HCT116 (cell line): ENCODE measurements at regions not wholly inside any gene's neighbourhood (a gene's known extent, or its start where the extent isn't known, plus 50 kb on each side); places are given as distances from the start of the nearest gene placed in this dataset.
A peak's percentile ranks its signal among the peaks of the same experiment; 100 is the strongest.

Source experiments
- ATAC-seq: fragments of 200-7000 bp; cut with Tn5 transposase; 2 replicates; pipeline ENCODE4 v1.9.1; 2020; ENCODE audit warnings: mild to moderate bottlenecking, moderate library complexity
- BruUV-seq: library from RNA; stranded (reverse); fragments of 400-500 nt; replicated peaks from 2 replicates; lab custom pipeline; 2021; lab: Mats Ljungman, UMichigan
- CTCF ChIA-PET: fragments of 300-600 bp; sonication (Branson Sonifier 250); formaldehyde crosslinking; loops from one replicate; lab custom pipeline; 2021; ENCODE audit warnings: antibody characterized with exemption; lab: Charles Lee
- POLR2A ChIA-PET: fragments of 300-600, 350-600 bp; sonication (Branson Sonifier 250); formaldehyde crosslinking; loops from one replicate; lab custom pipeline; 2021; ENCODE audit warnings: antibody characterized with exemption; lab: Charles Lee
- RAD21 ChIA-PET, 2 experiments: fragments of 300-600 bp; sonication (Branson Sonifier 250); formaldehyde crosslinking; loops; one replicate each; lab custom pipeline; 2023; ENCODE audit warnings: low total read pairs in 2 of 2; ENCODE audit not compliant: uncharacterized antibody in 2 of 2, unreplicated experiment in 2 of 2, low non-redundant PET in 1 of 2; lab: Charles Lee
- DNase-seq: peaks from one replicate; pipeline ENCODE4 v3.0.0-alpha.2; 2010; ENCODE audit warnings: low read depth, low spot score
- H2AFZ ChIP-seq: fragments of 200-600 bp; shearing (Covaris generic), sonication (generic); 2 replicates; pipeline ENCODE4 v1.6.1; 2017; ENCODE audit warnings: low read depth, mixed run types, mixed read lengths, antibody characterized with exemption, low read length; ENCODE audit not compliant: poor library complexity, severe bottlenecking
- H3K27ac ChIP-seq: 2 replicates; pipeline ENCODE4 v1.5.1; 2012; ENCODE audit warnings: low read depth, low read length
- H3K27me3 ChIP-seq: fragments of 200-600 bp; sonication (generic); 2 replicates; pipeline ENCODE4 v1.6.1; 2016; ENCODE audit warnings: mixed run types, low read length, mixed read lengths; ENCODE audit not compliant: insufficient read depth
- H3K36me3 ChIP-seq, 2 experiments: fragments of 200-500 bp in 1 of 2; fragments of 200-600 bp in 1 of 2; sonication (Bioruptor generic) in 1 of 2; sonication (generic) in 1 of 2; 2 replicates each; pipeline versions ENCODE4 v1.5.1 to v1.6.1; 2014 to 2016; ENCODE audit warnings: low read length in 2 of 2, inconsistent platforms in 1 of 2, mixed read lengths in 1 of 2, mixed run types in 1 of 2; ENCODE audit not compliant: insufficient read depth in 2 of 2, control insufficient read depth in 1 of 2
- H3K4me1 ChIP-seq, 2 experiments: fragments of 200-600 bp in 1 of 2; sonication (generic) in 1 of 2; 2 replicates each; pipeline versions ENCODE4 v1.5.1 to v1.6.1; 2012 to 2017; ENCODE audit warnings: low read length in 2 of 2, inconsistent platforms in 1 of 2, mild to moderate bottlenecking in 1 of 2, mixed read lengths in 1 of 2, mixed run types in 1 of 2, moderate library complexity in 1 of 2; ENCODE audit not compliant: insufficient read depth in 2 of 2, control insufficient read depth in 1 of 2
- H3K4me2 ChIP-seq: fragments of 200-600 bp; sonication (generic); 2 replicates; pipeline ENCODE4 v1.6.1; 2017; ENCODE audit warnings: mixed run types, low read length, mixed read lengths
- H3K4me3 ChIP-seq, 2 experiments: fragments of 200-600 bp in 1 of 2; sonication (generic) in 1 of 2; replicated peaks in 1 of 2; 2 replicates each; pipeline ENCODE4 v1.5.1; 2011 to 2016; ENCODE audit warnings: low read length in 2 of 2, control low read depth in 1 of 2, low read depth in 1 of 2, mild to moderate bottlenecking in 1 of 2, mixed read lengths in 1 of 2, mixed run types in 1 of 2
- H3K79me2 ChIP-seq: fragments of 200-600 bp; sonication (generic); 2 replicates; pipeline ENCODE4 v1.6.1; 2017; ENCODE audit warnings: mild to moderate bottlenecking, mixed run types, low read length, moderate library complexity, mixed read lengths; ENCODE audit not compliant: insufficient read depth
- H3K9ac ChIP-seq: fragments of 200-600 bp; sonication (generic); 2 replicates; pipeline ENCODE4 v1.6.1; 2016; ENCODE audit warnings: low read length, mixed read lengths
- H3K9me2 ChIP-seq: fragments of 200-600 bp; sonication (generic), shearing (Covaris generic); 2 replicates; pipeline ENCODE4 v1.6.1; 2017; ENCODE audit warnings: mixed run types, mild to moderate bottlenecking, moderate library complexity; ENCODE audit not compliant: insufficient read depth
- H3K9me3 ChIP-seq, 2 experiments: fragments of 200-500 bp in 1 of 2; fragments of 200-600 bp in 1 of 2; sonication (Bioruptor generic) in 1 of 2; sonication (generic) in 1 of 2; 2 replicates each; pipeline ENCODE4 v1.6.1; 2014 to 2017; ENCODE audit warnings: low read length in 2 of 2, mixed read lengths in 2 of 2, inconsistent platforms in 1 of 2, low read depth in 1 of 2, mild to moderate bottlenecking in 1 of 2, mixed run types in 1 of 2, moderate library complexity in 1 of 2; ENCODE audit not compliant: control insufficient read depth in 1 of 2, insufficient read depth in 1 of 2
- H4K20me1 ChIP-seq: fragments of 200-600 bp; sonication (generic), shearing (Covaris generic); 2 replicates; pipeline ENCODE4 v1.6.1; 2017; ENCODE audit warnings: mixed run types, mild to moderate bottlenecking, moderate library complexity; ENCODE audit not compliant: insufficient read depth
- CBX3 ChIP-seq: IDR thresholded peaks from 2 replicates; pipeline ENCODE4 v1.6.1; 2012; ENCODE audit warnings: low read depth
- CEBPB ChIP-seq: IDR thresholded peaks from 2 replicates; pipeline ENCODE4 v1.6.1; 2012; ENCODE audit warnings: low read depth
- EGR1 ChIP-seq: IDR thresholded peaks from 2 replicates; pipeline ENCODE4 v1.6.1; 2012; ENCODE audit warnings: low read depth
- ELF1 ChIP-seq: IDR thresholded peaks from 2 replicates; pipeline ENCODE4 v1.6.1; 2012; ENCODE audit warnings: low read depth, borderline replicate concordance
- EZH2 ChIP-seq: fragments of 200-600 bp; sonication (generic); IDR thresholded peaks from 2 replicates; pipeline ENCODE4 v1.6.1; 2017; ENCODE audit warnings: antibody characterized with exemption, mixed run types
- FOSL1 ChIP-seq: IDR thresholded peaks from 2 replicates; pipeline ENCODE4 v1.6.1; 2012; ENCODE audit warnings: low read depth
- POLR2A ChIP-seq: IDR thresholded peaks from 2 replicates; pipeline ENCODE4 v1.7.0; 2011; ENCODE audit warnings: borderline replicate concordance; ENCODE audit not compliant: insufficient read depth, insufficient read length; ENCODE audit errors: extremely low read depth
- RAD21 ChIP-seq: IDR thresholded peaks from 2 replicates; pipeline ENCODE4 v1.6.1; 2012; ENCODE audit warnings: low read depth, mild to moderate bottlenecking
- SP1 ChIP-seq: IDR thresholded peaks from 2 replicates; pipeline ENCODE4 v1.6.1; 2012; ENCODE audit warnings: low read depth
- SRF ChIP-seq: IDR thresholded peaks from 2 replicates; pipeline ENCODE4 v1.6.1; 2012; ENCODE audit warnings: low read depth
- TCF7L2 ChIP-seq: IDR thresholded peaks from 2 replicates; pipeline ENCODE4 v1.7.0; 2011; ENCODE audit warnings: borderline replicate concordance, inconsistent platforms; ENCODE audit not compliant: insufficient read depth, insufficient read length; ENCODE audit errors: extremely low read depth
- YY1 ChIP-seq: IDR thresholded peaks from 2 replicates; pipeline ENCODE4 v1.6.1; 2011; ENCODE audit warnings: low read length, low read depth, moderate library complexity, mild to moderate bottlenecking; ENCODE audit not compliant: insufficient replicate concordance; ENCODE audit errors: extremely low read depth
- ZFX ChIP-seq: fragments of 450-650 bp; IDR thresholded peaks from 2 replicates; pipeline ENCODE4 v1.6.1; 2017
- ZNF274 ChIP-seq: fragments of 200-500 bp; sonication (Bioruptor generic); IDR thresholded peaks from 2 replicates; pipeline ENCODE4 v1.6.1; 2014; ENCODE audit warnings: mild to moderate bottlenecking, low read depth, low read length, inconsistent platforms
- intact Hi-C: fragments of 100-400 bp; cut with micrococcal nuclease; formaldehyde crosslinking; loops from 2 replicates; pipeline ENCODE4 v1.10.0; 2022
- TF ChIP-seq, protein P1 (sequence below): IDR thresholded peaks from 2 replicates; pipeline ENCODE4 v1.6.1; 2012
- TF ChIP-seq, protein P2 (sequence below), 3 experiments: fragments of 200-600 bp in 1 of 3; sonication (generic) in 1 of 3; IDR thresholded peaks in 2 of 3; conservative IDR thresholded peaks in 1 of 3; 2 replicates each; pipeline ENCODE4 v1.5.1; 2012 to 2017; ENCODE audit warnings: low read depth in 2 of 3, low read length in 2 of 3, antibody characterized with exemption in 1 of 3, borderline replicate concordance in 1 of 3, control low read depth in 1 of 3, mild to moderate bottlenecking in 1 of 3, mixed read lengths in 1 of 3, mixed run types in 1 of 3, moderate library complexity in 1 of 3; ENCODE audit not compliant: insufficient read depth in 1 of 3

DNA sequence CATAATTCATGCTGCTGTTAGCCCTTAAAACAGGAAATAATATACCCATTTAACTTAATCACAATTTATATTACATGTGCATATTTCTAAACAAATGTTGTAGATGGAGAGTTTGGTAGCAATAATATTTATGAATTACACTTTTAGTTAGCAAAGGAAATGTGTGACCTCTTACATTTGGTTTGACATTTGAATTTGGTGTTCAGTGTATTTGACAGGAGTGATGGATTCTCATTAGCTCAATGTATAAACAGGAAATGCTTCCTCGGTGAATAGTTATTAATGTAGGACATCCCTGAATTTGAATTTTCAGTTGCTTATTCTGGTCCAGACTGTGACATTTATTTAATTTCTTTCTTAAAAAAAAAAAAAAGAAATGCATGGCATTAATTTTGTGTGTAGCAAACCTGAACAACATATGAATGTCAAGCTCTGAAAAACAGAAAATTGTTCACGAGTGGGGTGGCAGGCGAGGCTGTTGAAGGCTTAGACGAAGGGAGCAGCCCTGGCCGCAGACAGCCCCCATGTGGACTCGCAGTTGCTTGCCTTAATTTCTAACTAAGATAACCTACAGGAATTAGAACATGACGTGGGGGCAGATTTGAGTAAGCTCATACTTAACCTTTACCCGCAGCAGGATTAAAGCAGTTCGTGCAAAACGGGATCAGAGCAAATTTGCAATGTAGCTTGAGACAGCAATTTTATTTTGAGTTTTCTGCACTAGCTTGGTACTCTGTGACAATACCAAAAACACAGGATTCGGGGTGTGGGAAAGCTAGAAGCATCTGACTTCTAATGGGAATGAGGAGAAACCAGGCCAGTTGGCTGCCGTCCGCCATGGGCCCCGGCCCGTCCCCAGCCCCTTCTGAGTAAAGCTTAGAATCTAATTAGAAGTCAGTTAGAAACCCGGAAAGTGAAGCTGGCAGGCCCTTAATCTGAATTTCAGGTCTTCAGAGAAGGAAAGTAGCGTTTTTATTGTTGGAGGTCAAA is 134.3 kb downstream of the MACROH2A1 start:
- no peaks in the 10 kb centered on the region for H4K20me1 ChIP-seq
- no peak overlapping the region for H3K9ac ChIP-seq
- H2AFZ ChIP-seq = no peak overlapping the region
- H3K9me2 ChIP-seq = no peaks in the 10 kb centered on the region
- TF ChIP-seq TCF7L2 = no peak
- TF ChIP-seq FOSL1 = no peak
- BruUV-seq = no TSS peak
- CTCF ChIA-PET = no interaction called here
- no peak overlapping the region for H3K4me3 ChIP-seq
- H3K27ac ChIP-seq = no peak overlapping the region
- no peaks in the 10 kb centered on the region for H3K36me3 ChIP-seq
- intact Hi-C loops = no loop called here
- DNase-seq = no peak
- H3K4me1 ChIP-seq = peaks cover 6 to 27% of the 10 kb centered on the region in 2 experiments
- 0 out of 4 replicates have a peak, but pooled peaks cover 0 to 6% of the 10 kb centered on the region in 2 experiments for H3K9me3 ChIP-seq
- H3K4me2 ChIP-seq = no peak overlapping the region
- RAD21 ChIA-PET = no interaction called here
- POLR2A ChIA-PET = no interaction called here
- no peaks in the 10 kb centered on the region for H3K27me3 ChIP-seq
- ATAC-seq = no peak
- no peaks in the 10 kb centered on the region for H3K79me2 ChIP-seq

DNA sequence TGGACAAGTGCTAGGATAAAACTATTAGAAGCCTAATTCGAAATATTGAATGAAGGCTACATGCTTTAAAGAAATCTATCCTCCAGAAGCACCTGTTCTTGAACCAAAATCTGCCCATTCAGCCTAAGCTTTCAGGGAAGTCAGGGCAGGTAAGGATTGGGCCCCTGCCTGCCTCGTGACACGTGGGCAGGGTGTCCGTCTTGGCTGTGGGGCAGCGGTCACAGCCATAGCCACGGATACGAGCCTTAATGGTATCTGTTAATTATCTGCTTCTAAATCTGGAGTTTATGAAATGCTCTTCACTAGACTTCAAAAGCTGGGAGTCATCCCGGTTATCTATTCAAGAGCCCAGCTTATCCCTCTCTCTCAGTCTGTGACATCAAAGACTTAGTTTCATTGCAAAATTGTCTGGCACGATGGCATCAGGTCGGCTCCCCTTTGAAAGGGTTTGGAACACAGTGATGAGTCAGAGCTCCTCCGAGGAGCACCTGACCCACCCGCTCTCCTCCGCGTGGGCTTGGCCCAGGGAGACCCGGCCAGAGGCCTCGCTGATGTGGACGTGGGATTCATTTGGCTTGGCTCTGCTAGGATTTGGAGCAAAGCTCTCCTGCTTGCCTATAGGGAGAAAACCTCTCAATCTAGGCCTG is 135.9 kb downstream of the MACROH2A1 start:
- intact Hi-C loops = no loop called here
- Histone ChIP-seq H3K27ac (no peak overlapping the region), H3K9me2 (no peaks in the 10 kb centered on the region), H3K9me3 (0 out of 4 replicates have a peak, but pooled peaks cover 0 to 6% of the 10 kb centered on the region in 2 experiments), H3K27me3 (no peaks in the 10 kb centered on the region), H3K9ac (no peak overlapping the region), H3K79me2 (no peaks in the 10 kb centered on the region), H2AFZ (peak overlapping the region; percentile 46), H4K20me1 (no peaks in the 10 kb centered on the region), H3K36me3 (no peaks in the 10 kb centered on the region), H3K4me1 (peaks cover 6 to 27% of the 10 kb centered on the region in 2 experiments), H3K4me3 (peak overlapping the region in 1 of 2 experiments; percentile 3; a peak in 1 of 4 replicates), H3K4me2 (peak overlapping the region; percentile 65)
- ChIA-PET POLR2A (interaction anchor here (0.7 kb wide), 1 partner anchor 357 kb away, joined by 6 read pairs; no protein-coding TSS in a partner anchor), CTCF (interaction anchor here (1.2 kb wide), 1 partner anchor 59 kb away, joined by 6 read pairs; no protein-coding TSS in a partner anchor), RAD21 (no interaction called here)
- no TSS peak for BruUV-seq
- DNase-seq (peak; percentile 73), ATAC-seq (peak; percentile 91)
- TF ChIP-seq YY1 (peak; percentile 17), CBX3 (0 out of 2 replicates have a peak, but pooled peaks have one; percentile 22), TCF7L2 (peak; percentile 98), ELF1 (no peak), POLR2A (no peak), SRF (no peak), ZNF274 (no peak), RAD21 (no peak), EGR1 (no peak; the same call in 1 of the 2 replicates), EZH2 (no peak), SP1 (peak; percentile 61), FOSL1 (peak; percentile 76), ZFX (no peak), CEBPB (peak; percentile 96)
- TF ChIP-seq, protein P1, sequence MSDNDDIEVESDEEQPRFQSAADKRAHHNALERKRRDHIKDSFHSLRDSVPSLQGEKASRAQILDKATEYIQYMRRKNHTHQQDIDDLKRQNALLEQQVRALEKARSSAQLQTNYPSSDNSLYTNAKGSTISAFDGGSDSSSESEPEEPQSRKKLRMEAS = peak; percentile 73
- TF ChIP-seq, protein P2, sequence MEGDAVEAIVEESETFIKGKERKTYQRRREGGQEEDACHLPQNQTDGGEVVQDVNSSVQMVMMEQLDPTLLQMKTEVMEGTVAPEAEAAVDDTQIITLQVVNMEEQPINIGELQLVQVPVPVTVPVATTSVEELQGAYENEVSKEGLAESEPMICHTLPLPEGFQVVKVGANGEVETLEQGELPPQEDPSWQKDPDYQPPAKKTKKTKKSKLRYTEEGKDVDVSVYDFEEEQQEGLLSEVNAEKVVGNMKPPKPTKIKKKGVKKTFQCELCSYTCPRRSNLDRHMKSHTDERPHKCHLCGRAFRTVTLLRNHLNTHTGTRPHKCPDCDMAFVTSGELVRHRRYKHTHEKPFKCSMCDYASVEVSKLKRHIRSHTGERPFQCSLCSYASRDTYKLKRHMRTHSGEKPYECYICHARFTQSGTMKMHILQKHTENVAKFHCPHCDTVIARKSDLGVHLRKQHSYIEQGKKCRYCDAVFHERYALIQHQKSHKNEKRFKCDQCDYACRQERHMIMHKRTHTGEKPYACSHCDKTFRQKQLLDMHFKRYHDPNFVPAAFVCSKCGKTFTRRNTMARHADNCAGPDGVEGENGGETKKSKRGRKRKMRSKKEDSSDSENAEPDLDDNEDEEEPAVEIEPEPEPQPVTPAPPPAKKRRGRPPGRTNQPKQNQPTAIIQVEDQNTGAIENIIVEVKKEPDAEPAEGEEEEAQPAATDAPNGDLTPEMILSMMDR (IDR thresholded peaks at IDR 0.05 in 2 of 3, conservative IDR thresholded peaks at IDR 0.05 in 1 of 3; ENCODE audit: borderline replicate concordance in 1 of 3, insufficient read depth in 1 of 3, low read depth in 2 of 3, low read length in 2 of 3) = no peak
